IgD-negative memory B cell (primary cell): ENCODE measurements at regions not wholly inside any gene's neighbourhood (a gene's known extent, or its start where the extent isn't known, plus 50 kb on each side); places are given as distances from the start of the nearest gene placed in this dataset.

ENCODE experiments used
- H3K27ac Mint-ChIP-seq, 3 donors: one replicate each; pipeline ENCODE4 v1.8.0; 2020 to 2022; ENCODE audit warnings: mild to moderate bottlenecking in 3 of 3, mixed read lengths in 3 of 3, moderate library complexity in 1 of 3
- H3K27me3 Mint-ChIP-seq: one replicate; pipeline ENCODE4 v1.8.0; 2021; ENCODE audit warnings: mixed read lengths
- H3K36me3 Mint-ChIP-seq: one replicate; pipeline ENCODE4 v1.8.0; 2020; ENCODE audit warnings: mild to moderate bottlenecking, mixed read lengths
- H3K4me1 Mint-ChIP-seq, 3 donors: one replicate each; pipeline ENCODE4 v1.8.0; 2020 to 2022; ENCODE audit warnings: mixed read lengths in 3 of 3, mild to moderate bottlenecking in 1 of 3
- H3K4me3 Mint-ChIP-seq, 4 donors: one replicate each; pipeline ENCODE4 v1.8.0; 2020 to 2022; ENCODE audit warnings: mild to moderate bottlenecking in 4 of 4, mixed read lengths in 4 of 4, moderate library complexity in 3 of 4
- H3K9me3 Mint-ChIP-seq, 3 donors: one replicate each; pipeline ENCODE4 v1.8.0; 2020 to 2021; ENCODE audit warnings: mixed read lengths in 3 of 3, mild to moderate bottlenecking in 1 of 3

- Mint-ChIP-seq H3K9me3 (peaks cover 0 to 3% (median 2%) of the 10 kb centered on the region in 3 donors), H3K4me3 (no peak overlapping the region), H3K36me3 (peaks cover 4% of the 10 kb centered on the region), H3K27me3 (no peaks in the 10 kb centered on the region), H3K27ac (no peak overlapping the region), H3K4me1 (no peaks in the 10 kb centered on the region)
These were observed 363.1 kb downstream of the LRIG3 start for GRCh38 chr12:58557171-58557570.

GRCh38 chr12:58557661-58558060 is 362.6 kb downstream of the LRIG3 start:
- peaks cover 0 to 3% (median 0%) of the 10 kb centered on the region in 3 donors for H3K9me3 Mint-ChIP-seq
- H3K36me3 Mint-ChIP-seq = peaks cover 4% of the 10 kb centered on the region
- no peaks in the 10 kb centered on the region for H3K27me3 Mint-ChIP-seq
- H3K4me3 Mint-ChIP-seq = no peak overlapping the region
- H3K27ac Mint-ChIP-seq = no peak overlapping the region
- H3K4me1 Mint-ChIP-seq = no peaks in the 10 kb centered on the region

- Mint-ChIP-seq H3K4me3 (no peak overlapping the region), H3K9me3 (no peaks in the 10 kb centered on the region), H3K36me3 (peaks cover 4% of the 10 kb centered on the region), H3K4me1 (no peaks in the 10 kb centered on the region), H3K27me3 (no peaks in the 10 kb centered on the region), H3K27ac (no peak overlapping the region)
These were observed 356.7 kb downstream of the LRIG3 start for GRCh38 chr12:58563621-58564020.

GRCh38 chr12:58564721-58565120 is 355.6 kb downstream of the LRIG3 start:
- no peaks in the 10 kb centered on the region for H3K27me3 Mint-ChIP-seq
- no peaks in the 10 kb centered on the region for H3K9me3 Mint-ChIP-seq
- no peak overlapping the region for H3K4me3 Mint-ChIP-seq
- peaks cover 4% of the 10 kb centered on the region for H3K36me3 Mint-ChIP-seq
- H3K4me1 Mint-ChIP-seq = no peaks in the 10 kb centered on the region
- H3K27ac Mint-ChIP-seq = no peak overlapping the region

- no peak overlapping the region for H3K27ac Mint-ChIP-seq
These were observed 353.7 kb downstream of the LRIG3 start for GRCh38 chr12:58566599-58566998.

GRCh38 chr12:58567189-58567588 is 353.1 kb downstream of the LRIG3 start:
- Mint-ChIP-seq H3K36me3 (no peaks in the 10 kb centered on the region), H3K4me3 (no peak overlapping the region), H3K27me3 (no peaks in the 10 kb centered on the region), H3K27ac (no peak overlapping the region), H3K9me3 (no peaks in the 10 kb centered on the region), H3K4me1 (no peaks in the 10 kb centered on the region)

More at GRCh38 chr12:58566599-58566998, 353.7 kb downstream of the LRIG3 start:
- no peaks in the 10 kb centered on the region for H3K27me3 Mint-ChIP-seq
- H3K4me3 Mint-ChIP-seq = no peak overlapping the region
- H3K36me3 Mint-ChIP-seq = peaks cover 4% of the 10 kb centered on the region
- no peaks in the 10 kb centered on the region for H3K4me1 Mint-ChIP-seq
- no peaks in the 10 kb centered on the region for H3K9me3 Mint-ChIP-seq

GRCh38 chr12:58570411-58570810 is 349.9 kb downstream of the LRIG3 start:
- Mint-ChIP-seq H3K27ac (no peak overlapping the region), H3K4me1 (no peaks in the 10 kb centered on the region), H3K36me3 (no peaks in the 10 kb centered on the region), H3K9me3 (peaks cover 0 to 3% (median 2%) of the 10 kb centered on the region in 3 donors), H3K27me3 (no peaks in the 10 kb centered on the region), H3K4me3 (no peak overlapping the region)

- Mint-ChIP-seq H3K36me3 (no peaks in the 10 kb centered on the region), H3K9me3 (peaks cover 0 to 7% (median 2%) of the 10 kb centered on the region in 3 donors), H3K27ac (no peak overlapping the region), H3K27me3 (no peaks in the 10 kb centered on the region), H3K4me3 (no peak overlapping the region), H3K4me1 (no peaks in the 10 kb centered on the region)
These were observed 345.0 kb downstream of the LRIG3 start for GRCh38 chr12:58575256-58575655.

GRCh38 chr12:58576081-58576480 is 344.2 kb downstream of the LRIG3 start:
- Mint-ChIP-seq H3K4me3 (no peak overlapping the region), H3K4me1 (no peaks in the 10 kb centered on the region), H3K36me3 (no peaks in the 10 kb centered on the region), H3K27ac (no peak overlapping the region), H3K27me3 (no peaks in the 10 kb centered on the region), H3K9me3 (peaks cover 0 to 7% (median 2%) of the 10 kb centered on the region in 3 donors)

- Mint-ChIP-seq H3K9me3 (peaks cover 0 to 7% (median 2%) of the 10 kb centered on the region in 3 donors), H3K36me3 (no peaks in the 10 kb centered on the region), H3K27me3 (no peaks in the 10 kb centered on the region), H3K27ac (no peak overlapping the region), H3K4me1 (no peaks in the 10 kb centered on the region), H3K4me3 (no peak overlapping the region)
These were observed 343.4 kb downstream of the LRIG3 start for GRCh38 chr12:58576916-58577315.

- Mint-ChIP-seq H3K27ac (no peak overlapping the region), H3K4me3 (no peak overlapping the region), H3K27me3 (no peaks in the 10 kb centered on the region), H3K4me1 (no peaks in the 10 kb centered on the region), H3K36me3 (no peaks in the 10 kb centered on the region), H3K9me3 (peaks cover 0 to 9% (median 0%) of the 10 kb centered on the region in 3 donors)
These were observed 340.2 kb downstream of the LRIG3 start for GRCh38 chr12:58580095-58580494.

GRCh38 chr12:58583529-58583928 is 336.8 kb downstream of the LRIG3 start:
- Mint-ChIP-seq H3K36me3 (no peaks in the 10 kb centered on the region), H3K9me3 (peaks cover 0 to 3% (median 0%) of the 10 kb centered on the region in 3 donors), H3K4me3 (no peak overlapping the region), H3K27ac (no peak overlapping the region), H3K27me3 (no peaks in the 10 kb centered on the region), H3K4me1 (no peaks in the 10 kb centered on the region)

GRCh38 chr12:58583940-58584339 is 336.4 kb downstream of the LRIG3 start:
- peaks cover 0 to 3% (median 0%) of the 10 kb centered on the region in 3 donors for H3K9me3 Mint-ChIP-seq
- no peaks in the 10 kb centered on the region for H3K36me3 Mint-ChIP-seq
- H3K27me3 Mint-ChIP-seq = no peaks in the 10 kb centered on the region
- H3K4me1 Mint-ChIP-seq = no peaks in the 10 kb centered on the region
- no peak overlapping the region for H3K4me3 Mint-ChIP-seq
- H3K27ac Mint-ChIP-seq = no peak overlapping the region

- no peaks in the 10 kb centered on the region for H3K4me1 Mint-ChIP-seq
- peaks cover 0 to 3% (median 0%) of the 10 kb centered on the region in 3 donors for H3K9me3 Mint-ChIP-seq
- H3K27ac Mint-ChIP-seq = no peak overlapping the region
- no peaks in the 10 kb centered on the region for H3K27me3 Mint-ChIP-seq
- H3K36me3 Mint-ChIP-seq = no peaks in the 10 kb centered on the region
- H3K4me3 Mint-ChIP-seq = no peak overlapping the region
These were observed 335.4 kb downstream of the LRIG3 start for GRCh38 chr12:58584880-58585279.

GRCh38 chr12:58586762-58587161 is 333.5 kb downstream of the LRIG3 start:
- no peaks in the 10 kb centered on the region for H3K4me1 Mint-ChIP-seq
- H3K36me3 Mint-ChIP-seq = no peaks in the 10 kb centered on the region
- H3K27me3 Mint-ChIP-seq = no peaks in the 10 kb centered on the region
- H3K27ac Mint-ChIP-seq = no peak overlapping the region
- no peak overlapping the region for H3K4me3 Mint-ChIP-seq
- peaks cover 0 to 3% (median 0%) of the 10 kb centered on the region in 3 donors for H3K9me3 Mint-ChIP-seq

GRCh38 chr12:58588770-58589169 is 331.5 kb downstream of the LRIG3 start:
- Mint-ChIP-seq H3K4me1 (no peaks in the 10 kb centered on the region), H3K27me3 (no peaks in the 10 kb centered on the region), H3K27ac (no peak overlapping the region), H3K9me3 (no peaks in the 10 kb centered on the region), H3K4me3 (no peak overlapping the region), H3K36me3 (no peaks in the 10 kb centered on the region)
